Esophagus muscularis mucosa (tissue), 4 donors: ENCODE measurements at regions not wholly inside any gene's neighbourhood (a gene's known extent, or its start where the extent isn't known, plus 50 kb on each side); places are given as distances from the start of the nearest gene placed in this dataset.

Source experiments
- EP300 ChIP-seq: sonication (generic); formaldehyde crosslinking; IDR thresholded peaks from one replicate; pipeline ENCODE4 v1.6.1; 2017; ENCODE audit warnings: antibody characterized with exemption
- POLR2A ChIP-seq: fragments of 450-650 bp; IDR thresholded peaks from one replicate; pipeline ENCODE4 v1.6.1; 2017; ENCODE audit warnings: antibody characterized with exemption, moderate library complexity, mild to moderate bottlenecking, low read depth
- POLR2AphosphoS5 ChIP-seq, 2 donors: sonication (generic); formaldehyde crosslinking; IDR thresholded peaks; one replicate each; pipeline ENCODE4 v1.6.1; 2017; ENCODE audit warnings: antibody characterized with exemption in 2 of 2
- TF ChIP-seq, protein P1 (sequence below), 3 experiments: fragments of 200-600 bp in 2 of 3; fragments of 450-650 bp in 1 of 3; sonication (generic) in 2 of 3; IDR thresholded peaks; one replicate each; pipeline ENCODE4 v1.5.1; 2017 to 2019; ENCODE audit warnings: antibody characterized with exemption in 3 of 3, mild to moderate bottlenecking in 2 of 3, moderate library complexity in 1 of 3

DNA sequence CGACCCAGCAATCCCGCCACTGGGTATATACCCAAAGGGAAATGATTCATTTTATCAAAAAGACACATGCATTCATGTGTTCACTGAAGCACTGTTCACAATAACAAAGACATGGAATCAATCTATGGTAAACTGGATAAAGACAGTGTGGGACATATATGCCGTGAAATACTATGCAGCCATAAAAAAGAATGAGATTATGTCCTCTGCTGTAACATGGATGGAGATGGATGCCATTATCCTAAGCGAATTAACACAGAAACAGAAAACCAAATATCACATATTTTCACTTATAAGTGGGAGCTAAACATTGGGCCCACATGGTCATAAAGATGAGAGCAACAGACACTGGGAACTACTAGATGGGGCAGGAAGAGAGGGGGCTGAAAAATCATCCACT, 345.0 kb downstream of the UQCRFS1 start:
- TF ChIP-seq, protein P1, sequence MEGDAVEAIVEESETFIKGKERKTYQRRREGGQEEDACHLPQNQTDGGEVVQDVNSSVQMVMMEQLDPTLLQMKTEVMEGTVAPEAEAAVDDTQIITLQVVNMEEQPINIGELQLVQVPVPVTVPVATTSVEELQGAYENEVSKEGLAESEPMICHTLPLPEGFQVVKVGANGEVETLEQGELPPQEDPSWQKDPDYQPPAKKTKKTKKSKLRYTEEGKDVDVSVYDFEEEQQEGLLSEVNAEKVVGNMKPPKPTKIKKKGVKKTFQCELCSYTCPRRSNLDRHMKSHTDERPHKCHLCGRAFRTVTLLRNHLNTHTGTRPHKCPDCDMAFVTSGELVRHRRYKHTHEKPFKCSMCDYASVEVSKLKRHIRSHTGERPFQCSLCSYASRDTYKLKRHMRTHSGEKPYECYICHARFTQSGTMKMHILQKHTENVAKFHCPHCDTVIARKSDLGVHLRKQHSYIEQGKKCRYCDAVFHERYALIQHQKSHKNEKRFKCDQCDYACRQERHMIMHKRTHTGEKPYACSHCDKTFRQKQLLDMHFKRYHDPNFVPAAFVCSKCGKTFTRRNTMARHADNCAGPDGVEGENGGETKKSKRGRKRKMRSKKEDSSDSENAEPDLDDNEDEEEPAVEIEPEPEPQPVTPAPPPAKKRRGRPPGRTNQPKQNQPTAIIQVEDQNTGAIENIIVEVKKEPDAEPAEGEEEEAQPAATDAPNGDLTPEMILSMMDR (IDR thresholded peaks at IDR 0.05): no peak
- TF ChIP-seq EP300: no peak
- TF ChIP-seq POLR2A: no peak
- no peak for TF ChIP-seq POLR2AphosphoS5 (IDR thresholded peaks at IDR 0.05)
